ENCODE measurements at regions not wholly inside any gene's neighbourhood (a gene's known extent, or its start where the extent isn't known, plus 50 kb on each side); places are given as distances from the start of the nearest gene placed in this dataset.

DNA sequence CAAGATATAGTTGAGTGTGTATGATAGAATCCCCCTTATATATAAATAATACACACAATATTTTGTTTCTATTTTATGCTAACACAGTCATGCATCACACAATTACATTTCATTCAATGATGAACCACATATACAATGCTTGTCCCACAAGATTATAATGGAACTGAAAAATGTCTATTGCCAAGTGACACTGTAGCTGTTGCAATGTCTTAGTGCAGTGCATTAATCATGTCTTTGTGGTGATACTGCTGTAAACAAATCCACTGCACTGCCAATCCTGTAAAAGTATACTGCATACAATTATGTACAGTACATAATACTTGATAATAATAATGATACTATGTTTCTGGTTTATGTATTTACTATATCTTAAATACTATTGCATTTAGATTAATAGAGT is 512.1 kb upstream of the CNTN3 start:
- ATAC-seq (no peak), DNase-seq (no peak)
- TF ChIP-seq, protein P1, sequence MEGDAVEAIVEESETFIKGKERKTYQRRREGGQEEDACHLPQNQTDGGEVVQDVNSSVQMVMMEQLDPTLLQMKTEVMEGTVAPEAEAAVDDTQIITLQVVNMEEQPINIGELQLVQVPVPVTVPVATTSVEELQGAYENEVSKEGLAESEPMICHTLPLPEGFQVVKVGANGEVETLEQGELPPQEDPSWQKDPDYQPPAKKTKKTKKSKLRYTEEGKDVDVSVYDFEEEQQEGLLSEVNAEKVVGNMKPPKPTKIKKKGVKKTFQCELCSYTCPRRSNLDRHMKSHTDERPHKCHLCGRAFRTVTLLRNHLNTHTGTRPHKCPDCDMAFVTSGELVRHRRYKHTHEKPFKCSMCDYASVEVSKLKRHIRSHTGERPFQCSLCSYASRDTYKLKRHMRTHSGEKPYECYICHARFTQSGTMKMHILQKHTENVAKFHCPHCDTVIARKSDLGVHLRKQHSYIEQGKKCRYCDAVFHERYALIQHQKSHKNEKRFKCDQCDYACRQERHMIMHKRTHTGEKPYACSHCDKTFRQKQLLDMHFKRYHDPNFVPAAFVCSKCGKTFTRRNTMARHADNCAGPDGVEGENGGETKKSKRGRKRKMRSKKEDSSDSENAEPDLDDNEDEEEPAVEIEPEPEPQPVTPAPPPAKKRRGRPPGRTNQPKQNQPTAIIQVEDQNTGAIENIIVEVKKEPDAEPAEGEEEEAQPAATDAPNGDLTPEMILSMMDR (IDR thresholded peaks at IDR 0.05), result no peak

DNA sequence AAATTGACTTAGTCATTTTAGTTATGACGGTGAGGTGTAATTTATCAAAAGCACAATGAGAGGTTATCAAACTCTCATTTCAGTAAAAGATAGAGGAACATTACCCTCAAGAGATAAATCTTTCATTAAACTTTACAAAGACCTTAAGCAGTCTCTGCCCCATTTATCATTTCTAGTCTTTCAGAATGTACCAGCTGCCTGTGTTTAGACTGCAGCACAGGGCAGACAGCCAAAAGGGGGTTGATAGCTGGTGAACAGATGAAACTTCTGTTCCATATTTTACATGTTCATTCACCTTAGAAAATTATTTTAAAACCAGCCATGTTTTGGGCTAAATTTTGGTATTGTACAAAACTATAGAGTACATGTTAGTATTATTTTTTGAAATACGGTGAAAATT is 514.6 kb upstream of the CNTN3 start:
- Histone ChIP-seq H3K27me3 (ENCODE audit: low read depth) (no peaks in the 10 kb centered on the region), H3K4me3 (no peak overlapping the region), H3K36me3 (no peaks in the 10 kb centered on the region), H3K9me3 (no peaks in the 10 kb centered on the region), H3K4me1 (no peaks in the 10 kb centered on the region), H3K27ac (no peak overlapping the region)
- DNase-seq, result no peak
- ATAC-seq, result no peak
- intact Hi-C loops (cut with DNase I), result no loop called here
- TF ChIP-seq, protein P1 (IDR thresholded peaks at IDR 0.05), result no peak

More for the DNA sequence above, 512.1 kb upstream of the CNTN3 start:
- Histone ChIP-seq H3K4me1 (no peaks in the 10 kb centered on the region), H3K36me3 (no peaks in the 10 kb centered on the region), H3K27me3 (ENCODE audit: low read depth) (no peaks in the 10 kb centered on the region), H3K27ac (no peak overlapping the region), H3K4me3 (no peak overlapping the region), H3K9me3 (no peaks in the 10 kb centered on the region)
- intact Hi-C loops (cut with DNase I), result no loop called here

DNA sequence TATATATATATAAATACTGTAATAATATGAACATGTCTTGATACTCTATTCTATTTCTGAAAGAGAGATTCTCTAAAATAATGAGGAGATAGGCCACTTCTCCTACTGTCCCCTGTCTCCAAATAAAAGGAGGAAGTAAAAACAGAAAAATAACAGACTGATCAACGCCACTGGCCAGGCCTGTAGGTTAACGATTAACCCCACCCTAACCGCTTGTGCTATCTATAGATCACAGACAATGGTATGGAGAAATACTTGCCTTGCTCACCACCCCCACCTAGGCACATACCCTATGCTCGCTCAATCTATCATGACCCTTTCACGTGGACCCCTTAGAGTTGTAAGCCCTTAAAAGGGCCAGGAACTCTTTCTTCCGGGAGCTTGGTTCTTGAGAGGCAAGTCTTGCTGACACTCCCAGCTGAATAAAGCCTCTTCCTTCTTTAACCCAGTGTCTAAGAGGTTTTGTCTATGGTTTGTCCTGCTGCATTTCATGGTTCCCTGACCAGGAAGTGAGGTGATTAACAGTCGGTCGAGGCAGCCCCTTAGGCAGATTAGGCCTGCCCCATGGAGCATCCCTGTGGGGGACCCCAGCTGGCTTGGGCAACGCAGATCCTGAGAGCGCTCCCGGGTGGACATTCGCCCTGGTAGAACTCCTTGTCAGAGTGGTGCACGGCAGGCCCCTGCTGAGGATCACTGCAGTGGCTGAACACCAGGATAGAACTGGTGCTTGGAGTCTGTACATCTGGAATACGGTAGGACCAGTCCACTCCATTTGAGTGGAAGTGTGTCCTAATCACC is 521.8 kb upstream of the CNTN3 start:
- TF ChIP-seq, protein P1 (IDR thresholded peaks at IDR 0.05), result no peak
- Histone ChIP-seq H3K4me1 (no peaks in the 10 kb centered on the region), H3K36me3 (no peaks in the 10 kb centered on the region), H3K9me3 (no peaks in the 10 kb centered on the region), H3K27me3 (ENCODE audit: low read depth) (no peaks in the 10 kb centered on the region), H3K4me3 (no peak overlapping the region), H3K27ac (no peak overlapping the region)
- ATAC-seq (peak in 1 of 2 donors; percentile 11), DNase-seq (no peak)
- intact Hi-C loops (cut with DNase I), result no loop called here

DNA sequence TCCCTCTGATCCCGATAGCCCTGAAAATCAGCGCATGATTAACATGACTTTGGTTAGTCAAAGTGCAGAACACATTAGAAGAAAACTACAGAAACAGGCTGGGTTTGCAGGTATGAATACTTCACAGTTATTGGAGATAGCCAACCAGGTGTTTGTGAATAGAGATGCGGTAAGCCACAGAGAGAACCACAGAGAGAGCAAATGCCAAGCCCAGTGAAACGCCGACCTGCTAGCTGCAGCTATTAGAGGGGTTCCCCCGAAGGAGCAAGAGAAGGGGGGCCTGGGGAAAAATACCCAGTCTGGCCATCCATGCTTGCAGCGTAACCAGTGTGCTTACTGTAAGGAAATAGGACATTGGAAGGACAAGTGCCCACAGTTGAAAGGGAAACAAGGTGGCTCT is 523.9 kb upstream of the CNTN3 start:
- no peak overlapping the region for H3K4me3 ChIP-seq
- H3K27me3 ChIP-seq (ENCODE audit: low read depth), result no peaks in the 10 kb centered on the region
- ATAC-seq, result no peak
- no peak overlapping the region for H3K27ac ChIP-seq
- H3K9me3 ChIP-seq, result no peaks in the 10 kb centered on the region
- no peak for DNase-seq
- no peaks in the 10 kb centered on the region for H3K36me3 ChIP-seq
- no peaks in the 10 kb centered on the region for H3K4me1 ChIP-seq
- TF ChIP-seq, protein P1 (IDR thresholded peaks at IDR 0.05), result no peak
- intact Hi-C loops (cut with DNase I), result no loop called here

DNA sequence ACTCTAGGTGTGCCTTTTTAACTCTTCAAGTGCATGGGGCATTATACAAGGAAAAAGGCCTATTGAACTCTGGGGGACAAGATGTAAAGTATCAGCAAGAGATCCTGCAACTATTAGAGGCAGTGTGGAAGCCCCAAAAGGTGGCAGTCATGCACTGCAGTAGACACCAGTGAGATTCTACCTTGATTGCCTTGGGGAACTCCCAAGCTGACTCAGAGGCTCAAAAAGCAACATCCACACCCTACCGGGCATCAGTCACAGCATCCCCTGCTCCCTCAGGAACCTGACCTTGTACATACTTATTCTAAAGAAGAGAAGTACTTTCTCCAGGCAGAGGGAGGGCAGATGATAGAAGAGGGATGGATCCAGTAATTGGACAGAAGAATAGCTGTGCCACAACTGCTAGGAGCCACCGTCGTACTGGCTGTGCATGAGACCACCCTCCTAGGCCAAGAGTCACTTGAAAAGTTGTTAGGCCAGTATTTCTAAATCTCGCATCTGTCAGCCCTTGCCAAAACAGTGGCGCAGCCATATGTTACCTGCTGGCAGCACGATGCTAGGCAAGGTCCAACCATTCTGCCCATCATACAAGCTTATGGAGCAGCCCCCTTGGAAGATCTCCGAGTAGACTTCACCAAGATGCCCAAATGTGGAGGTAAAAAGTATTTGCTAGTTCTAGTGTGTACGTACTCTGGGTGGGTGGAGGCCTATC is 523.1 kb upstream of the FRG2C start:
- no peaks in the 10 kb centered on the region for H3K9me3 ChIP-seq
- ATAC-seq (no peak), DNase-seq (no peak)
- H3K36me3 ChIP-seq, result no peaks in the 10 kb centered on the region
- H3K4me1 ChIP-seq, result no peaks in the 10 kb centered on the region
- no peak overlapping the region for H3K4me3 ChIP-seq
- intact Hi-C loops (cut with DNase I), result no loop called here
- no peaks in the 10 kb centered on the region for H3K27me3 ChIP-seq (ENCODE audit: low read depth)
- TF ChIP-seq, protein P1 (IDR thresholded peaks at IDR 0.05), result no peak
- no peak overlapping the region for H3K27ac ChIP-seq

Measured in lower lobe of right lung (tissue), 2 donors.